Fibroblast of lung (primary cell): ENCODE measurements at regions not wholly inside any gene's neighbourhood (a gene's known extent, or its start where the extent isn't known, plus 50 kb on each side); places are given as distances from the start of the nearest gene placed in this dataset.

ENCODE experiments used
- DNase-seq, 2 donors: peaks; one replicate each; pipeline versions ENCODE4 v3.0.0 to v3.0.0-alpha.2; 2010; ENCODE audit warnings: low read depth in 2 of 2
- H2AFZ ChIP-seq: 2 replicates; pipeline ENCODE4 v1.5.1; 2012; ENCODE audit warnings: low read length, control low read depth, inconsistent platforms
- H3K27ac ChIP-seq: 2 replicates; pipeline ENCODE4 v1.5.1; 2011; ENCODE audit warnings: low read length, control low read depth; ENCODE audit not compliant: insufficient read depth
- H3K27me3 ChIP-seq: 2 replicates; pipeline ENCODE4 v1.5.1; 2011; ENCODE audit warnings: mild to moderate bottlenecking, low read length; ENCODE audit not compliant: control insufficient read depth, insufficient read depth
- H3K36me3 ChIP-seq: 2 replicates; pipeline ENCODE4 v1.5.1; 2011; ENCODE audit warnings: low read length; ENCODE audit not compliant: control insufficient read depth, insufficient read depth
- H3K4me1 ChIP-seq: 2 replicates; pipeline ENCODE4 v1.5.1; 2011; ENCODE audit warnings: low read length; ENCODE audit not compliant: control insufficient read depth, insufficient read depth; ENCODE audit errors: extremely low read depth
- H3K4me2 ChIP-seq: 2 replicates; pipeline ENCODE4 v1.5.1; 2011; ENCODE audit warnings: low read length, control low read depth; ENCODE audit not compliant: insufficient read depth; ENCODE audit errors: extremely low read depth
- H3K4me3 ChIP-seq, 4 experiments: fragments of 200-600 bp in 1 of 4; sonication (generic) in 1 of 4; replicated peaks in 1 of 4; 2 replicates each; pipeline ENCODE4 v1.5.1; 2011 to 2016; ENCODE audit warnings: low read length in 4 of 4, low read depth in 3 of 4, mild to moderate bottlenecking in 3 of 4, control low read depth in 2 of 4, inconsistent platforms in 1 of 4, mixed read lengths in 1 of 4; ENCODE audit not compliant: insufficient read depth in 1 of 4; ENCODE audit errors: control extremely low read depth in 1 of 4
- H3K79me2 ChIP-seq: 2 replicates; pipeline ENCODE4 v1.5.1; 2012; ENCODE audit warnings: mild to moderate bottlenecking, low read length, inconsistent platforms; ENCODE audit not compliant: control insufficient read depth, insufficient read depth
- H3K9ac ChIP-seq: 2 replicates; pipeline ENCODE4 v1.5.1; 2011; ENCODE audit warnings: mild to moderate bottlenecking, low read length, control low read depth; ENCODE audit not compliant: insufficient read depth
- H3K9me3 ChIP-seq: 2 replicates; pipeline ENCODE4 v1.5.1; 2012; ENCODE audit warnings: low read depth, low read length; ENCODE audit not compliant: control insufficient read depth, insufficient read depth
- H4K20me1 ChIP-seq: 2 replicates; pipeline ENCODE4 v1.5.1; 2011; ENCODE audit warnings: low read length; ENCODE audit not compliant: control insufficient read depth, insufficient read depth; ENCODE audit errors: extremely low read depth
- CTCF ChIP-seq, 2 donors: IDR thresholded peaks in 1 of 2; conservative IDR thresholded peaks in 1 of 2; 1 replicate in 1 of 2; 2 replicates in 1 of 2; pipeline ENCODE4 v1.5.1; 2011 to 2012; ENCODE audit warnings: low read length in 2 of 2, control low read depth in 1 of 2, inconsistent platforms in 1 of 2, low read depth in 1 of 2, mild to moderate bottlenecking in 1 of 2
- EZH2 ChIP-seq: IDR thresholded peaks from 2 replicates; pipeline ENCODE4 v1.5.1; 2012; ENCODE audit warnings: low read length, control low read depth, mild to moderate bottlenecking; ENCODE audit errors: missing control alignments

GRCh38 chr13:91072486-91072885, 275.0 kb upstream of the MIR17HG start:
- Histone ChIP-seq H3K9me3 (no peaks in the 10 kb centered on the region), H3K4me3 (no peak overlapping the region), H4K20me1 (no peaks in the 10 kb centered on the region), H3K27ac (no peak overlapping the region), H3K27me3 (no peaks in the 10 kb centered on the region), H3K9ac (no peak overlapping the region), H3K36me3 (no peaks in the 10 kb centered on the region), H3K79me2 (no peaks in the 10 kb centered on the region), H3K4me1 (no peaks in the 10 kb centered on the region), H3K4me2 (no peak overlapping the region), H2AFZ (no peak overlapping the region)
- DNase-seq: no peak
- no peak for TF ChIP-seq EZH2
- no peak for TF ChIP-seq CTCF (conservative IDR thresholded peaks at IDR 0.05 in 1 of 2, IDR thresholded peaks at IDR 0.05 in 1 of 2; ENCODE audit: low read depth in 1 of 2, low read length in 2 of 2)

GRCh38 chr13:91074091-91074490, 273.4 kb upstream of the MIR17HG start:
- no peak for DNase-seq
- no peaks in the 10 kb centered on the region for H3K79me2 ChIP-seq
- H3K9ac ChIP-seq: no peak overlapping the region
- no peak for TF ChIP-seq CTCF (conservative IDR thresholded peaks at IDR 0.05 in 1 of 2, IDR thresholded peaks at IDR 0.05 in 1 of 2; ENCODE audit: low read depth in 1 of 2, low read length in 2 of 2)
- no peak for TF ChIP-seq EZH2
- H4K20me1 ChIP-seq: no peaks in the 10 kb centered on the region
- no peaks in the 10 kb centered on the region for H3K9me3 ChIP-seq
- H3K27ac ChIP-seq: no peak overlapping the region
- H3K4me2 ChIP-seq: no peak overlapping the region
- H3K36me3 ChIP-seq: no peaks in the 10 kb centered on the region
- H2AFZ ChIP-seq: no peak overlapping the region
- H3K4me3 ChIP-seq: no peak overlapping the region
- no peaks in the 10 kb centered on the region for H3K4me1 ChIP-seq
- H3K27me3 ChIP-seq: no peaks in the 10 kb centered on the region

GRCh38 chr13:91076830-91077229, 270.7 kb upstream of the MIR17HG start:
- Histone ChIP-seq H3K9ac (no peak overlapping the region), H3K27ac (no peak overlapping the region), H3K4me1 (no peaks in the 10 kb centered on the region), H3K36me3 (no peaks in the 10 kb centered on the region), H3K27me3 (no peaks in the 10 kb centered on the region), H2AFZ (no peak overlapping the region), H3K4me3 (no peak overlapping the region), H3K79me2 (no peaks in the 10 kb centered on the region), H3K9me3 (no peaks in the 10 kb centered on the region), H4K20me1 (no peaks in the 10 kb centered on the region), H3K4me2 (no peak overlapping the region)
- DNase-seq: no peak
- TF ChIP-seq CTCF (conservative IDR thresholded peaks at IDR 0.05 in 1 of 2, IDR thresholded peaks at IDR 0.05 in 1 of 2; ENCODE audit: low read depth in 1 of 2, low read length in 2 of 2): no peak
- TF ChIP-seq EZH2: no peak
